ENCODE measurements at regions not wholly inside any gene's neighbourhood (a gene's known extent, or its start where the extent isn't known, plus 50 kb on each side); places are given as distances from the start of the nearest gene placed in this dataset.

DNA sequence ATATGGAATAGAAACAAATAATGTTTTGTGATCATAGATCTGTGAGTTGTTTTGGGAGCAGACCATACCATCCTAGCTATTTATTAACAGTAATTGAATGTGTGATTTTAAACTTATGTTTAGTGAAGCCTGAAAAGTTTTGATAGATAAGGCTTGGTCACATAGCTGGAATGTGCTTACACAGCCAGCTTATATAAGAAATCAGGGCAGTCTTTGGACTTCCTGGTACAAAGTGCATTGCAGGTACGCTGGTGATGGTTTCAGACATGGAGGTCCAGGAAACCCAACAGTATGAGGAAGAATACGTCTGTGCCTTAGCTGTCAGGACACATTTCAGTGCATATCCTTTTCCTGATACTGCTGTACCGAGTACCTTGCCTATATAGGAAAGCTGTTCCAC is 2316.2 kb upstream of the PCDH20 start:
- intact Hi-C loops (cut with micrococcal nuclease; ENCODE audit: unreplicated experiment) (no loop called here), in situ Hi-C loops (cut with HindIII; ENCODE audit: extremely low pct_ligation_motif_present, low pct_unique_long_range_greater_than_20kb) (no loop called here)
- Histone ChIP-seq H3K36me3 (replicated peaks in 1 of 2; ENCODE audit: control insufficient read depth in 1 of 2, insufficient read depth in 2 of 2, low read length in 2 of 2) (no peaks in the 10 kb centered on the region), H3K79me2 (ENCODE audit: insufficient read depth, low read length) (no peaks in the 10 kb centered on the region), H3K27me3 (ENCODE audit: control insufficient read depth in 1 of 2, insufficient read depth in 2 of 2, low read length in 2 of 2) (no peaks in the 10 kb centered on the region), H3K4me2 (ENCODE audit: low read depth, low read length) (0 out of 2 replicates have a peak overlapping the region, but pooled peaks have one; percentile 16), H3K4me1 (ENCODE audit: insufficient read depth, low read length) (peaks cover 10% of the 10 kb centered on the region), H2AFZ (ENCODE audit: low read length) (no peak overlapping the region), H3K27ac (ENCODE audit: extremely low read length, insufficient read depth, low read length) (no peak overlapping the region), H3K4me3 (replicated peaks in 1 of 3; ENCODE audit: insufficient read depth in 1 of 3, low read depth in 2 of 3, low read length in 3 of 3) (no peak overlapping the region), H3K9me3 (ENCODE audit: low read length) (no peaks in the 10 kb centered on the region), H4K20me1 (ENCODE audit: insufficient read depth, low read length) (no peaks in the 10 kb centered on the region), H3K9ac (ENCODE audit: insufficient read depth, low read depth, low read length) (no peak overlapping the region)
- 16% methylated on average over 2 of the region's 3 CpGs for WGBS (ENCODE audit: low lambda C conversion rate)
- TF ChIP-seq ZC3H13 (CRISPR knock-in tag; IDR thresholded peaks at IDR 0.05) (no peak), ELF1 (CRISPR knock-in tag; IDR thresholded peaks at IDR 0.05) (peak; percentile 57; the same call in 1 of the 2 replicates), MTA1 (CRISPR knock-in tag; IDR thresholded peaks at IDR 0.05; ENCODE audit: borderline replicate concordance) (no peak), ELF3 (CRISPR knock-in tag; IDR thresholded peaks at IDR 0.05) (peak; percentile 75), ESRRA (CRISPR knock-in tag; IDR thresholded peaks at IDR 0.05; ENCODE audit: low read depth) (no peak), SMARCE1 (IDR thresholded peaks at IDR 0.05; ENCODE audit: borderline replicate concordance) (no peak), TEAD3 (CRISPR knock-in tag; optimal IDR thresholded peaks at IDR 0.05; ENCODE audit: borderline replicate concordance) (peak; percentile 42), ARID5B (CRISPR knock-in tag; IDR thresholded peaks at IDR 0.05) (peak; percentile 18; the same call in 1 of the 2 replicates), SETDB1 (CRISPR knock-in tag; IDR thresholded peaks at IDR 0.05; ENCODE audit: borderline replicate concordance) (no peak), ZNF496 (CRISPR knock-in tag; IDR thresholded peaks at IDR 0.05; ENCODE audit: insufficient replicate concordance) (no peak), HIVEP1 (CRISPR knock-in tag; IDR thresholded peaks at IDR 0.05) (no peak), ISL2 (CRISPR knock-in tag; IDR thresholded peaks at IDR 0.05) (no peak), GABPA (IDR thresholded peaks at IDR 0.05; ENCODE audit: low read depth, low read length) (no peak), GABPA (CRISPR knock-in tag; IDR thresholded peaks at IDR 0.05; ENCODE audit: low read depth) (peak; percentile 24; the same call in 1 of the 2 replicates), CC2D1A (CRISPR knock-in tag; IDR thresholded peaks at IDR 0.05) (no peak), CCAR2 (optimal IDR thresholded peaks at IDR 0.05; ENCODE audit: low read depth, low read length) (no peak), ZNF143 (CRISPR knock-in tag; IDR thresholded peaks at IDR 0.05) (no peak), ZNF251 (CRISPR knock-in tag; IDR thresholded peaks at IDR 0.05) (no peak), MAFF (IDR thresholded peaks at IDR 0.05; ENCODE audit: low read depth, low read length) (peak; percentile 8; the same call in 1 of the 2 replicates), ZEB1 (IDR thresholded peaks at IDR 0.05; ENCODE audit: insufficient replicate concordance, low read depth) (peak; percentile 36), ATF7 (IDR thresholded peaks at IDR 0.05) (no peak), ATF7 (CRISPR knock-in tag; IDR thresholded peaks at IDR 0.05) (no peak), HNF4A (CRISPR knock-in tag; IDR thresholded peaks at IDR 0.05) (peak; percentile 45; the same call in 1 of the 2 replicates)
- TF ChIP-seq, protein P1, sequence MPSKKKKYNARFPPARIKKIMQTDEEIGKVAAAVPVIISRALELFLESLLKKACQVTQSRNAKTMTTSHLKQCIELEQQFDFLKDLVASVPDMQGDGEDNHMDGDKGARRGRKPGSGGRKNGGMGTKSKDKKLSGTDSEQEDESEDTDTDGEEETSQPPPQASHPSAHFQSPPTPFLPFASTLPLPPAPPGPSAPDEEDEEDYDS (CRISPR knock-in tag; IDR thresholded peaks at IDR 0.05) = no peak
- TF ChIP-seq, protein P2, sequence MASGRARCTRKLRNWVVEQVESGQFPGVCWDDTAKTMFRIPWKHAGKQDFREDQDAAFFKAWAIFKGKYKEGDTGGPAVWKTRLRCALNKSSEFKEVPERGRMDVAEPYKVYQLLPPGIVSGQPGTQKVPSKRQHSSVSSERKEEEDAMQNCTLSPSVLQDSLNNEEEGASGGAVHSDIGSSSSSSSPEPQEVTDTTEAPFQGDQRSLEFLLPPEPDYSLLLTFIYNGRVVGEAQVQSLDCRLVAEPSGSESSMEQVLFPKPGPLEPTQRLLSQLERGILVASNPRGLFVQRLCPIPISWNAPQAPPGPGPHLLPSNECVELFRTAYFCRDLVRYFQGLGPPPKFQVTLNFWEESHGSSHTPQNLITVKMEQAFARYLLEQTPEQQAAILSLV (CRISPR knock-in tag; IDR thresholded peaks at IDR 0.05; ENCODE audit: borderline replicate concordance) = no peak
- no TSS peak for BruUV-seq (replicated peaks)
- ChIA-PET POLR2A (no interaction called here), CTCF (ENCODE audit: low intra/inter-chr PET ratio, low total read pairs) (no interaction called here)
- ATAC-seq = no peak
- peak; percentile 15 for DNase-seq (ENCODE audit: low spot score)
- no peak for FAIRE-seq
